Stimulated activated CD4-positive, alpha-beta T cell treated with anti-CD3 and anti-CD28 coated beads, Interleukin-12 subunit alpha, Interleukin-12 subunit beta, amount 100 ng/mL, for 48 hours (primary cell): ENCODE measurements at regions not wholly inside any gene's neighbourhood (a gene's known extent, or its start where the extent isn't known, plus 50 kb on each side); places are given as distances from the start of the nearest gene placed in this dataset.
"Not testable (repeated sequence)": the region's sequence is repeated elsewhere in the genome, so short reads cannot be mapped to it uniquely, and the experiment has no call there.

Experiments
- DNase-seq, 3 donors: peaks; one replicate each; pipeline ENCODE4 v3.0.0-alpha.2; 2020; ENCODE audit warnings: low read depth in 2 of 3, low spot score in 1 of 3

- no peak for DNase-seq
Measured at GRCh38 chr6:111925296-111925695, 52.0 kb upstream of the FYN start.

GRCh38 chr6:111926731-111927302 lies 53.6 kb upstream of the FYN start:
- no peak for DNase-seq

GRCh38 chr6:111927321-111927720 lies 54.1 kb upstream of the FYN start:
- no peak for DNase-seq

GRCh38 chr6:111928139-111928538 lies 54.9 kb upstream of the FYN start:
- DNase-seq: no peak

- DNase-seq: not testable (repeated sequence)
Measured at GRCh38 chr6:111934611-111935010, 61.4 kb upstream of the FYN start.

GRCh38 chr6:111936718-111937117 lies 63.5 kb upstream of the FYN start:
- no peak for DNase-seq

- no peak for DNase-seq
Measured at GRCh38 chr6:111938710-111939109, 65.5 kb upstream of the FYN start.

GRCh38 chr6:111939902-111940301 lies 66.7 kb upstream of the FYN start:
- DNase-seq: no peak

- DNase-seq: no peak
Measured at GRCh38 chr6:111940801-111941200, 67.5 kb upstream of the FYN start.

- DNase-seq: no peak
Measured at GRCh38 chr6:111941686-111942330, 68.6 kb upstream of the FYN start.

GRCh38 chr6:111942561-111942960 lies 69.3 kb upstream of the FYN start:
- no peak for DNase-seq

GRCh38 chr6:111943266-111943665 lies 70.0 kb upstream of the FYN start:
- no peak for DNase-seq

GRCh38 chr6:111943726-111944125 lies 70.5 kb upstream of the FYN start:
- DNase-seq: no peak

- no peak for DNase-seq
Measured at GRCh38 chr6:111944541-111944940, 71.3 kb upstream of the FYN start.

- DNase-seq: no peak
Measured at GRCh38 chr6:111949546-111949945, 76.3 kb upstream of the FYN start.

- not testable (repeated sequence) for DNase-seq
Measured at GRCh38 chr6:111949984-111950383, 76.7 kb upstream of the FYN start.

- DNase-seq: no peak
Measured at GRCh38 chr6:111950661-111951496, 77.6 kb upstream of the FYN start.

- no peak for DNase-seq
Measured at GRCh38 chr6:111951497-111952085, 78.3 kb upstream of the FYN start.

- DNase-seq: no peak
Measured at GRCh38 chr6:111952274-111952673, 79.0 kb upstream of the FYN start.

GRCh38 chr6:111952821-111953540 lies 79.7 kb upstream of the FYN start:
- no peak for DNase-seq

GRCh38 chr6:111956098-111956497 lies 82.8 kb upstream of the FYN start:
- DNase-seq: no peak
